Peyer's patch (tissue), 4 donors: ENCODE measurements at regions not wholly inside any gene's neighbourhood (a gene's known extent, or its start where the extent isn't known, plus 50 kb on each side); places are given as distances from the start of the nearest gene placed in this dataset.

Source experiments
- POLR2A ChIP-seq, 2 donors: fragments of 450-650 bp; IDR thresholded peaks; one replicate each; pipeline ENCODE4 v1.5.1; 2017; ENCODE audit warnings: antibody characterized with exemption in 2 of 2, mild to moderate bottlenecking in 2 of 2, moderate library complexity in 2 of 2
- TF ChIP-seq, protein P1 (sequence below), 6 experiments: fragments of 450-650 bp in 4 of 6; fragments of 200-600 bp in 2 of 6; sonication (generic) in 1 of 6; IDR thresholded peaks; one replicate each; pipeline ENCODE4 v1.5.1; 2017 to 2019; ENCODE audit warnings: antibody characterized with exemption in 6 of 6, mild to moderate bottlenecking in 3 of 6, moderate library complexity in 1 of 6

DNA sequence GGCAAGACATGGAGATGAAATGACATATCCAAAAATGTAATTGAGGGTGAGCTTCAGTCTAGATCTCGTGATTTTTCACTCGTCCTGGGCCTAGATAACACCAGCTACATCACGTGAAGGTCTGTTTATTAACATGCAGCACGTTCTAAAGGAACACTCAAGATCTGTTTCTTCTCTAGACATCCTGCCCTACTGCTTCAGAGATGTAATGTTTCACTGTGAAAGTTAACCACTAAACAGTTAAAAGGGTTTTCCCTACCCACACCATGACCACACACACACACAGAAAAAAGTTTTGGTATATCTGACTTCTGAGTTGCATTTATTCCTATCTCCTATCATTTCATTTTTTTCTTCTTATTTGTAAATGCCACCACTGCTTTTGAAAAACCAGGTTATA, 52.3 kb upstream of the SMIM31 start:
- TF ChIP-seq, protein P1, sequence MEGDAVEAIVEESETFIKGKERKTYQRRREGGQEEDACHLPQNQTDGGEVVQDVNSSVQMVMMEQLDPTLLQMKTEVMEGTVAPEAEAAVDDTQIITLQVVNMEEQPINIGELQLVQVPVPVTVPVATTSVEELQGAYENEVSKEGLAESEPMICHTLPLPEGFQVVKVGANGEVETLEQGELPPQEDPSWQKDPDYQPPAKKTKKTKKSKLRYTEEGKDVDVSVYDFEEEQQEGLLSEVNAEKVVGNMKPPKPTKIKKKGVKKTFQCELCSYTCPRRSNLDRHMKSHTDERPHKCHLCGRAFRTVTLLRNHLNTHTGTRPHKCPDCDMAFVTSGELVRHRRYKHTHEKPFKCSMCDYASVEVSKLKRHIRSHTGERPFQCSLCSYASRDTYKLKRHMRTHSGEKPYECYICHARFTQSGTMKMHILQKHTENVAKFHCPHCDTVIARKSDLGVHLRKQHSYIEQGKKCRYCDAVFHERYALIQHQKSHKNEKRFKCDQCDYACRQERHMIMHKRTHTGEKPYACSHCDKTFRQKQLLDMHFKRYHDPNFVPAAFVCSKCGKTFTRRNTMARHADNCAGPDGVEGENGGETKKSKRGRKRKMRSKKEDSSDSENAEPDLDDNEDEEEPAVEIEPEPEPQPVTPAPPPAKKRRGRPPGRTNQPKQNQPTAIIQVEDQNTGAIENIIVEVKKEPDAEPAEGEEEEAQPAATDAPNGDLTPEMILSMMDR (IDR thresholded peaks at IDR 0.05), result no peak
- no peak for TF ChIP-seq POLR2A (IDR thresholded peaks at IDR 0.05)
